ENCODE measurements at regions not wholly inside any gene's neighbourhood (a gene's known extent, or its start where the extent isn't known, plus 50 kb on each side); places are given as distances from the start of the nearest gene placed in this dataset.

DNA sequence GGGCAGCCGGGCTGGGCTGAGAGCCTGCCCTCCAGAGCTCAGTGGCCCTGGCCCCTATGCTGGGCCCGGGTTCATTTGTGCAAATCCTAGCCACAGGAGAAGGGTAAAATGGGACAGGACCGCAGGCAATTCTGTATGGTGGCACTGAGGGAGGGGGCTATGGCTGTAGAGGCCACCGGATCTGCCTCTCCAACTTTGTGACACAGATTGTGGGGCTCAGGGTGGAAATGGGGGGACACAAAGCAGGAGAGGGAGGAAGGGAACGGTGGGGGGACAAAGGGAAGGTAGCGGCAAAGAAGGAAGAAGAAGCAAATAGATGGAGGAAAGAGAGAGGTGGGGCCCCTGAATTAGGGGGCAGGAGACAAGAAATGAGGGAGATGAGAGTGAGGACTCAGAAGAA lies 201.1 kb downstream of the SMAD2 start:
- TF ChIP-seq FOXM1 (IDR thresholded peaks at IDR 0.05; ENCODE audit: borderline replicate concordance, low read depth) (no peak), TAF1 (IDR thresholded peaks at IDR 0.05; ENCODE audit: low read depth) (no peak), YY1 (IDR thresholded peaks at IDR 0.05; ENCODE audit: low read depth) (no peak), NFIC (IDR thresholded peaks at IDR 0.05) (no peak), EP300 (IDR thresholded peaks at IDR 0.05; ENCODE audit: borderline replicate concordance) (no peak), CEBPB (IDR thresholded peaks at IDR 0.05) (no peak), RAD21 (IDR thresholded peaks at IDR 0.05; ENCODE audit: low read depth) (no peak)
- TF ChIP-seq, protein P1, sequence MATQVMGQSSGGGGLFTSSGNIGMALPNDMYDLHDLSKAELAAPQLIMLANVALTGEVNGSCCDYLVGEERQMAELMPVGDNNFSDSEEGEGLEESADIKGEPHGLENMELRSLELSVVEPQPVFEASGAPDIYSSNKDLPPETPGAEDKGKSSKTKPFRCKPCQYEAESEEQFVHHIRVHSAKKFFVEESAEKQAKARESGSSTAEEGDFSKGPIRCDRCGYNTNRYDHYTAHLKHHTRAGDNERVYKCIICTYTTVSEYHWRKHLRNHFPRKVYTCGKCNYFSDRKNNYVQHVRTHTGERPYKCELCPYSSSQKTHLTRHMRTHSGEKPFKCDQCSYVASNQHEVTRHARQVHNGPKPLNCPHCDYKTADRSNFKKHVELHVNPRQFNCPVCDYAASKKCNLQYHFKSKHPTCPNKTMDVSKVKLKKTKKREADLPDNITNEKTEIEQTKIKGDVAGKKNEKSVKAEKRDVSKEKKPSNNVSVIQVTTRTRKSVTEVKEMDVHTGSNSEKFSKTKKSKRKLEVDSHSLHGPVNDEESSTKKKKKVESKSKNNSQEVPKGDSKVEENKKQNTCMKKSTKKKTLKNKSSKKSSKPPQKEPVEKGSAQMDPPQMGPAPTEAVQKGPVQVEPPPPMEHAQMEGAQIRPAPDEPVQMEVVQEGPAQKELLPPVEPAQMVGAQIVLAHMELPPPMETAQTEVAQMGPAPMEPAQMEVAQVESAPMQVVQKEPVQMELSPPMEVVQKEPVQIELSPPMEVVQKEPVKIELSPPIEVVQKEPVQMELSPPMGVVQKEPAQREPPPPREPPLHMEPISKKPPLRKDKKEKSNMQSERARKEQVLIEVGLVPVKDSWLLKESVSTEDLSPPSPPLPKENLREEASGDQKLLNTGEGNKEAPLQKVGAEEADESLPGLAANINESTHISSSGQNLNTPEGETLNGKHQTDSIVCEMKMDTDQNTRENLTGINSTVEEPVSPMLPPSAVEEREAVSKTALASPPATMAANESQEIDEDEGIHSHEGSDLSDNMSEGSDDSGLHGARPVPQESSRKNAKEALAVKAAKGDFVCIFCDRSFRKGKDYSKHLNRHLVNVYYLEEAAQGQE (IDR thresholded peaks at IDR 0.05; ENCODE audit: low read depth), result no peak
